Left kidney (tissue), 1 donor: ENCODE measurements at regions not wholly inside any gene's neighbourhood (a gene's known extent, or its start where the extent isn't known, plus 50 kb on each side); places are given as distances from the start of the nearest gene placed in this dataset.

Experiments
- DNase-seq: peaks from one replicate; pipeline ENCODE4 v3.0.0-alpha.2; 2013

GRCh38 chr16:13552062-13552959 lies 367.6 kb upstream of the ERCC4 start:
- no peak for DNase-seq

DNA sequence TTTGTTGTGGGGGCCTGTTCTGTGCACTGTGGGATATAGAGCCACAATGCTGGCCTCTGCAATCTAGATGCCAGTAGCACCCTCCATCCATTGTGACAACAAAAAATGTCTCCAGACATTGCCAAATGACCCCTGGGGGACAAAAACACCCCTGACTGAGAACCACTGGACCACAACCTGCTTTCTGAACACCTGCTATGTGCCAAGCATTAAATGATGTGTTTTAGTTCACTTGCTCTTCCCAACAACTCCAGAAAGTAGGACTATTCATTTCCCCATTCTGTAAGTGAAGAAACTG lies 367.0 kb upstream of the ERCC4 start:
- no peak for DNase-seq

DNA sequence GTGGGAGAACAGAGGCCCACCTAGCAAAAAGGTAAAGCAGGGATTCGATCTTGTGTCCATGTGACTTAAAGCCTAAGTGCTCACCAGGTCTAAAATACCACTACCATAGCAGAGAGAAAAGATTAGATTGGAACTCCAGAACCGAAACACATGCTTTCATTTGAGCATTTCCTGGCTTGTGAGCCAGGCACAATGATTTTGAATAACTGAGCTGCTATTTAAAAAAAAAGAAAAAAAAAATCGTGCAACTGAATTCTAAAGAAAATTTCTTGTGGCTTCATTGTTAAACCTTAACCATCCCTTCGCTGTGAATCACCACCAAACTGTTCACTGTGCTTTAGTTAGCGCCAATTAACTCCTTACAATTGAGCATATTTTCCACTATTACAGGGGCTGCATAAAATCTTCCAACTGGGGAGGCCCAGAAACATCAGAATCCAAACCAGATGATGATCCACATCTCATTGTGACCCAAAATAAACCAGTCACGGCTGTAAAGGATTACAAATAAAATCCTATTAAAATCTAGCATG lies 366.4 kb upstream of the ERCC4 start:
- DNase-seq: no peak

DNA sequence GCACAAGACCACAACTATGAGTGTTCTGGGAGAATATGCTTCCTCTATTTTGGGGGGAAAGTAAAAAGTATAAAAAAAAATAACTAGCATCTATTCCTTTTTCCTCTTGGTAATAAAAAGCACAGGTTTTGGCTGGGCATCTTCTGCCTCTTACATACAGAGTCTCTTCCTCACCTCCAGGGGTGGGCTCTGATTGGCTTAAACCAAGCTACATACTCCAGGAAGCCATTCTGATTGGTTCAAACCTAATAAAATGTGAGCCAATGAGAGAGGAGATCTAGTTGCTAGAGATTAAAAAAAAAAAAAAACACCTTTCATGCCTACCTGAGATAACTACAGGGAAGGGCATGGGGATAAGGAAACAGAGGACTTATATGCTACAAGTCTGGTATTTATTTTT lies 365.9 kb upstream of the ERCC4 start:
- no peak for DNase-seq

DNA sequence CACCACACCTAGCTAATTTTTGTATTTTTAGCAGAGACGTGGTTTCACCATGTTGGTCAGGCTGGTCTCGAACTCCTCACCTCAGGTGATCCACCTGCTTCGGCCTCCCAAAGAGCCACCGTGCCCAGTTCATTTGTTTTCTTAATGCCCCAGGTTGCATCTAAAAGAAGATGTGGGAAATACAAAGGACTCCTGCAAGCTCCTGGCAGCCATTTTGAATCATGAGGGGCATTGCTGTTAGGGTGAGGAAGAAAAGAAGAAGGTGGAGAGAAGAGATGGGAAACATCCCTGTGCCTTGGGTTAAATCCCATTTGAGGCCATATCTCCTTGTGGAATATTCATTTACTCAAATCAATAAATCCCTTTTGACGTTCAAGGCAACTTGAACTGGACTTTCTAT lies 365.3 kb upstream of the ERCC4 start:
- no peak for DNase-seq

DNA sequence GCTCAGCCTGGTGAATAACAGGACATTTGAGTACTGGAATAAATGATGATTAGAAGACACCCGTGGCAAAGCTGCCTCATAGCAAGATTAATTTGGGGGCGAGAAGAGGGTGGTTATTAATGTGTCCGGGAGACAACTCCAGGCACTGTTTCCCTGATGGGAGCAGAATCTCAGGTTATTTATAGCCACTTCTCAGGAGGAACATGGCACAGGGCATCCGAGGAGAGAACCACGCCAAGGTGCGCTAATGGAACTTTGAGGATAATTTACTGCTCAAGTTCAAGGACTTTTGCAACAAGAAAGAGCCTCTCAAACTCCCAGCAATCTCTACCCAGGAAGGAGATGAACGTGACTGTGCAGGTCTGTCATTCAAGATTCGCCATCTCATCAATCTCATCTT lies 362.5 kb upstream of the ERCC4 start:
- no peak for DNase-seq

DNA sequence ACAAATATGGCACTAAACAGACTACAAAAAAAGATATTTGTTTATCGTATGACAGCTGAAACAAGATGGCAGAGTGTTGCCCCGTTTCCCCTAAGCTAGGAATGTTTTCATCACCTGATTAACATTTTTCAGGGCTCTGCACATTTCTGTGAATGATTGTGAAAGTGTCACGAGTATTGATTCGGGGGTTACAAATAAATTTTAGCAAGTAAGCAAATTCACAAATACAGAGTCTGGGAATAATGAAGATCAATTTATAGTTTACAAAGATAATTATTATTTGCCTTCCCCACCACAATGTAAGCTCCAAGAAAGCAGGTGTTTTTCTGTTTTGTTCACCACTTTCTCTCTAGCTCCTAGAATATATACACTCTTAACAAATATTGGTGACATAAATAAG lies 361.2 kb upstream of the ERCC4 start:
- no peak for DNase-seq

GRCh38 chr16:13559624-13560023 lies 360.3 kb upstream of the ERCC4 start:
- no peak for DNase-seq

DNA sequence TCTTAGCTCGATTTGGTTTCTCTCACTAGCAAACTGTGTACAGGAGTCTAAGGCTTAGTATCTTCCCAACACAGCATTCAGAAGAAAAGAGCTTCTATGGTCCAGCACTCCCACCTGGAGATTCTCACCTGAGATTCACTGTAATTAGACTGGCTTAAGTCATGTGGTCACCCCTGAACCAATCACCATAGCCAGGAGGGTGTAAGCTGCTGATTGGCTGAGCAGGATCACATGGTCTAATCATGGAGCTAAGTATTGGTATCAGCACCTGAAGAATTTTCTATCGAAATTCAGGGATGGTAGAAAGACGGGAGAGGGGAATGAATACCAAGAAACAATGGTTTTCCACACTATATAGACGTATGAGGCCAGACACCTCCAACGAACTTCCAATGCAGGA lies 359.8 kb upstream of the ERCC4 start:
- DNase-seq: no peak

GRCh38 chr16:13561291-13562070 lies 358.5 kb upstream of the ERCC4 start:
- no peak for DNase-seq

GRCh38 chr16:13568803-13569202 lies 351.2 kb upstream of the ERCC4 start:
- DNase-seq: no peak

DNA sequence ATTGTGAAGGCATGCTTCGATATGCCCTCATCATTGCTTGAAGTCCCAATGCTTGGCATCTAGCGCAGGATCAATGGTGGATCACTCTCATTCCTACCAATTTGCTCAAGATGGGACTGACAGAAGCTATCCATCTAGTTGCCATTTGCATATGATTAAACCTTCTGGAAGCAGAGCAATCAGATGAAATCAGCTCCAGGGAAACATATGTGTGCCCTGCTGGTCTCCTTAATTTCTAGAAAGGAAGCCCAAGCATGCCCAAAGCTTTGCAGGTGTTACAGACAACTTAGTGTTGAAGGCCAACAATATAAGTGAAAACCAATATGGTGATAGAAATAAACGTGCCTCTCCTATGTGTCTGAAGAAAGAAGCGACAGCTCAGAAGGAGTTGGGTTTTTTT lies 350.0 kb upstream of the ERCC4 start:
- no peak for DNase-seq

GRCh38 chr16:13571036-13571435 lies 348.9 kb upstream of the ERCC4 start:
- no peak for DNase-seq

GRCh38 chr16:13573903-13574302 lies 346.1 kb upstream of the ERCC4 start:
- DNase-seq: no peak

DNA sequence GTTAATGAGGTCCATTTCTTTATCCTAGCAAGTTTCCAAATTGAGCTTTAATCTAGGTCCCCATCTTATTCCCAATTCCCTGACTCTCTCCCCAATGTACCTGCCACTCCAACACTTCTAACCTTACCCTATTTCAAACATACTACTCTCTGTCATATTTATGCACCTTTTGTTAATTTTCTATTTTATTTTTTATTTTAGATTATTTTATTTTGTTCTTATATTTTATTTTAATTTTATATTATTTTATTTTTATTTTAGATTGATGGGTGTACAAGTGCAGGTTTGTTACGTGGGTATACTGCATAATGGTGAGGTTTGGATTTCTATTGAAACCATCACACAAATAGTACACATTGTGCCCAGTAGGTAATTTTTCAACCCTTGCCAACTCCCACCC lies 333.9 kb upstream of the ERCC4 start:
- DNase-seq: no peak

- peak; percentile 21 for DNase-seq
Observed at GRCh38 chr16:13587181-13587580, 332.8 kb upstream of the ERCC4 start.

- DNase-seq: no peak
Observed at GRCh38 chr16:13594823-13595222, 325.1 kb upstream of the ERCC4 start.

- DNase-seq: no peak
Observed at GRCh38 chr16:13606804-13607203, 313.1 kb upstream of the ERCC4 start.

DNA sequence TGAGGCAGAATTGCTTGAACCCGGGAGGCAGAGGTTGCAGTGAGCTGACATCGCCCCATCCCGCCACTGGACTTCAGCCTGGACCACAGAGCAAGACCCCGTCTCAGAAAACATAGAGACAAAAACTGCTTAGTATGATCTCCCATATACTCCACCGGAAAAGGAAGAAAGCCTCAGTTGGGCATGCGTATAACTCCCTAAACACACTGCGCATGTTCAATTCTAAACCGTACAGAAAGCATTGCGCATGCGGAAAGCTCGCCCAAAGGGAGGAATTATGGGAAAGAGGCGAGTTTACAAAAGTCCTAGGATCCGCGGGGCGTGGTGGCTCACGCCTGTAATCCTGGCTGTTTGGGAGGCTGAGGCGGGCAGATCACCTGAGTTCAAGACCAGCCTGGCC lies 312.7 kb upstream of the ERCC4 start:
- DNase-seq: no peak

GRCh38 chr16:13611596-13611995 lies 308.4 kb upstream of the ERCC4 start:
- DNase-seq: no peak

DNA sequence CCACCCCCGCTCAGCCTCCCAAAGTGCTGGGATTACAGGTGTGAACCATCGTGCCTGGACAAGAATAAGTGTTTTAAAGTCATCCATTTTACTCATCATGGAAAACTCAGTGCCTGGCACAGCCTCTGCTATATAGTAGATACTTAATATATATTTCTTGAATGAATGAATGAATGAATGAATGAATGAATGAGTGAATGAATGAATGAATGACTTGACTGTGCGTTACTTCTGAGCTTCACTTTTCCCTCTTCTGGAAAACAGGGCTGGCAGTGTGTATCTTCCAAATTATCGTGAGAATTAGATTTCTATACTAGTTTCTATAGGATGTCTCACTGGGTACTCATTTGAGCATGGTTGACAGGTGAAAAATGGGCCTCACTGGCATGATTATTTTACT lies 307.3 kb upstream of the ERCC4 start:
- DNase-seq: no peak

GRCh38 chr16:13613165-13613564 lies 306.8 kb upstream of the ERCC4 start:
- no peak for DNase-seq

DNA sequence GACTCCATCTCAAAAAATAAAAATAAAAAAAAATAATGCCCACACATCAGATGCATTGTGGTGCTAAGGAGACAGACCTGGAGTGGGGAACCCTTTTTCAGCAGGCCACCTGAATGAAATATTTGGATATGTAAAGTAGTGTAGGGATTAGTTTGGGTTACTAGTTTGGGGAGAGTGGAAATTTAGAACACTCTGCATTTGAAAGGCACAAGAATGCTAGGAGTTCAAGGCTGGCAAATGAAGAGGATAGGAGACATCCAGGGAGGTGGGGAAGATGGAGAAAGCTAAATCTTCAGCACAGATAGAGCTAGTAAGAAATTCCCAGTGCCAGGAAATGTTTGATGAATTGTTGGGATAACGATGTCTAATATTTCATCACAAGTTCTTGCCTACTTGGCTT lies 298.3 kb upstream of the ERCC4 start:
- no peak for DNase-seq

- no peak for DNase-seq
Observed at GRCh38 chr16:13628156-13628555, 291.8 kb upstream of the ERCC4 start.
